SW 1271 (cell line): ENCODE measurements at regions not wholly inside any gene's neighbourhood (a gene's known extent, or its start where the extent isn't known, plus 50 kb on each side); places are given as distances from the start of the nearest gene placed in this dataset.

ENCODE experiments used
- DNase-seq, 2 experiments: peaks; one replicate each; lab custom pipeline; 2025; lab: John Stamatoyannopoulos, UW

- DNase-seq: no peak
Observed at GRCh38 chr3:194218646-194219453, 82.9 kb downstream of the HES1 start.

GRCh38 chr3:194219826-194220410 is 84.0 kb downstream of the HES1 start:
- DNase-seq: no peak

- no peak for DNase-seq
Observed at GRCh38 chr3:194220901-194221326, 85.0 kb downstream of the HES1 start.

GRCh38 chr3:194221336-194221735 is 85.4 kb downstream of the HES1 start:
- DNase-seq: no peak

GRCh38 chr3:194223951-194224350 is 88.0 kb downstream of the HES1 start:
- DNase-seq: no peak

GRCh38 chr3:194224471-194225417 is 88.8 kb downstream of the HES1 start:
- no peak for DNase-seq

- DNase-seq: no peak
Observed at GRCh38 chr3:194225418-194225812, 89.5 kb downstream of the HES1 start.

- DNase-seq: no peak
Observed at GRCh38 chr3:194225988-194226663, 90.2 kb downstream of the HES1 start.

GRCh38 chr3:194231929-194232832 is 96.2 kb downstream of the HES1 start:
- no peak for DNase-seq

GRCh38 chr3:194233150-194233549 is 97.2 kb downstream of the HES1 start:
- no peak for DNase-seq

GRCh38 chr3:194235160-194235559 is 99.2 kb downstream of the HES1 start:
- no peak for DNase-seq

GRCh38 chr3:194237110-194237509 is 101.2 kb downstream of the HES1 start:
- DNase-seq: no peak

GRCh38 chr3:194240766-194241165 is 104.8 kb downstream of the HES1 start:
- no peak for DNase-seq

- no peak for DNase-seq
Observed at GRCh38 chr3:194243172-194243837, 107.4 kb downstream of the HES1 start.

GRCh38 chr3:194244167-194244566 is 107.0 kb downstream of the CPN2 start:
- no peak for DNase-seq

GRCh38 chr3:194245474-194245873 is 105.7 kb downstream of the CPN2 start:
- no peak for DNase-seq

GRCh38 chr3:194245975-194246561 is 105.1 kb downstream of the CPN2 start:
- DNase-seq: no peak

- no peak for DNase-seq
Observed at GRCh38 chr3:194246709-194247349, 104.3 kb downstream of the CPN2 start.

- DNase-seq: no peak
Observed at GRCh38 chr3:194247350-194247740, 103.8 kb downstream of the CPN2 start.
